ENCODE measurements at regions not wholly inside any gene's neighbourhood (a gene's known extent, or its start where the extent isn't known, plus 50 kb on each side); places are given as distances from the start of the nearest gene placed in this dataset.

- no peak for DNase-seq (ENCODE audit: low read depth)
Measured at GRCh38 chr6:25068866-25069265, 133.1 kb upstream of the RIPOR2 start.

- DNase-seq (ENCODE audit: low read depth): no peak
Measured at GRCh38 chr6:25070547-25071366, 135.0 kb upstream of the RIPOR2 start.

- no peak for DNase-seq (ENCODE audit: low read depth)
Measured at GRCh38 chr6:25078141-25078540, 142.4 kb upstream of the RIPOR2 start.

GRCh38 chr6:25083784-25084507 lies 148.2 kb upstream of the RIPOR2 start:
- DNase-seq (ENCODE audit: low read depth): no peak

- DNase-seq (ENCODE audit: low read depth): no peak
Measured at GRCh38 chr6:25084508-25084833, 148.7 kb upstream of the RIPOR2 start.

GRCh38 chr6:25085756-25086155 lies 150.0 kb upstream of the RIPOR2 start:
- no peak for DNase-seq (ENCODE audit: low read depth)

GRCh38 chr6:25086500-25087091 lies 150.8 kb upstream of the RIPOR2 start:
- DNase-seq (ENCODE audit: low read depth): no peak

- DNase-seq (ENCODE audit: low read depth): peak; percentile 47
Measured at GRCh38 chr6:25088513-25088912, 152.8 kb upstream of the RIPOR2 start.

GRCh38 chr6:25089442-25089841 lies 153.7 kb upstream of the RIPOR2 start:
- DNase-seq (ENCODE audit: low read depth): no peak

- DNase-seq (ENCODE audit: low read depth): no peak
Measured at GRCh38 chr6:25094726-25095125, 159.0 kb upstream of the RIPOR2 start.

GRCh38 chr6:25100288-25100687 lies 164.5 kb upstream of the RIPOR2 start:
- DNase-seq (ENCODE audit: low read depth): no peak

GRCh38 chr6:25103603-25104002 lies 167.8 kb upstream of the RIPOR2 start:
- no peak for DNase-seq (ENCODE audit: low read depth)

- no peak for DNase-seq (ENCODE audit: low read depth)
Measured at GRCh38 chr6:25105070-25105925, 169.5 kb upstream of the RIPOR2 start.

- DNase-seq (ENCODE audit: low read depth): no peak
Measured at GRCh38 chr6:25107218-25107617, 171.5 kb upstream of the RIPOR2 start.

GRCh38 chr6:25111782-25112181 lies 167.4 kb upstream of the CARMIL1 start:
- DNase-seq (ENCODE audit: low read depth): no peak

GRCh38 chr6:25112322-25112773 lies 166.8 kb upstream of the CARMIL1 start:
- DNase-seq (ENCODE audit: low read depth): no peak

GRCh38 chr6:25113436-25113835 lies 165.7 kb upstream of the CARMIL1 start:
- no peak for DNase-seq (ENCODE audit: low read depth)

GRCh38 chr6:25118038-25118437 lies 161.1 kb upstream of the CARMIL1 start:
- no peak for DNase-seq (ENCODE audit: low read depth)

- DNase-seq (ENCODE audit: low read depth): no peak
Measured at GRCh38 chr6:25121186-25121585, 158.0 kb upstream of the CARMIL1 start.

GRCh38 chr6:25122001-25122400 lies 157.2 kb upstream of the CARMIL1 start:
- peak; percentile 19 for DNase-seq (ENCODE audit: low read depth)

GRCh38 chr6:25122622-25123237 lies 156.4 kb upstream of the CARMIL1 start:
- DNase-seq (ENCODE audit: low read depth): no peak

- no peak for DNase-seq (ENCODE audit: low read depth)
Measured at GRCh38 chr6:25124216-25124715, 154.9 kb upstream of the CARMIL1 start.
